22Rv1 (cell line): ENCODE measurements at regions not wholly inside any gene's neighbourhood (a gene's known extent, or its start where the extent isn't known, plus 50 kb on each side); places are given as distances from the start of the nearest gene placed in this dataset.
"Not testable (repeated sequence)": the region's sequence is repeated elsewhere in the genome, so short reads cannot be mapped to it uniquely, and the experiment has no call there.

Source experiments
- H3K27ac ChIP-seq: fragments of 450-650 bp; 2 replicates; pipeline ENCODE4 v1.5.1; 2017
- ZFX ChIP-seq: fragments of 450-650 bp; IDR thresholded peaks from 2 replicates; pipeline ENCODE4 v1.6.1; 2017; ENCODE audit warnings: antibody characterized with exemption, borderline replicate concordance
- TF ChIP-seq, protein P1 (sequence below): fragments of 450-650 bp; IDR thresholded peaks from 2 replicates; pipeline ENCODE4 v1.5.1; 2017; ENCODE audit warnings: mild to moderate bottlenecking

DNA sequence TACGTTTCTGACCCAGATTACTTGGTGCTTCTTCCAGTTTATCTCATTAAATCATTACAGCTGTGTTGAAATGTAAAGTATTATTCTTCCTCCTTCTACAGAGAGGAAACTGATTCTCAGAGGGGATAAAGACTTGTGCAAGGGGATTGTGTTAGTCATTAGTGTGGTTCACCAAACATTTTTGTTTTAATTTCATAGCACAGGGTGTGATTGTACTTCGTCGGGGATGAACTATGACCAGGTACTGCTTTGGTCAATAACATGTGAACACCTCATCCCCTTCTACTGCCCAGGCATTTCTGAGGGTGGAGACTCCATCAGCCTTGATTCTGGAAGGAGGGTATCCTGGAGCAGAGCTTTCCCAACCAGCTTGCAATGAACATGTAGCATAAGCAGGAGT is 120.2 kb upstream of the ALX4 start:
- TF ChIP-seq ZFX, result no peak
- TF ChIP-seq, protein P1, sequence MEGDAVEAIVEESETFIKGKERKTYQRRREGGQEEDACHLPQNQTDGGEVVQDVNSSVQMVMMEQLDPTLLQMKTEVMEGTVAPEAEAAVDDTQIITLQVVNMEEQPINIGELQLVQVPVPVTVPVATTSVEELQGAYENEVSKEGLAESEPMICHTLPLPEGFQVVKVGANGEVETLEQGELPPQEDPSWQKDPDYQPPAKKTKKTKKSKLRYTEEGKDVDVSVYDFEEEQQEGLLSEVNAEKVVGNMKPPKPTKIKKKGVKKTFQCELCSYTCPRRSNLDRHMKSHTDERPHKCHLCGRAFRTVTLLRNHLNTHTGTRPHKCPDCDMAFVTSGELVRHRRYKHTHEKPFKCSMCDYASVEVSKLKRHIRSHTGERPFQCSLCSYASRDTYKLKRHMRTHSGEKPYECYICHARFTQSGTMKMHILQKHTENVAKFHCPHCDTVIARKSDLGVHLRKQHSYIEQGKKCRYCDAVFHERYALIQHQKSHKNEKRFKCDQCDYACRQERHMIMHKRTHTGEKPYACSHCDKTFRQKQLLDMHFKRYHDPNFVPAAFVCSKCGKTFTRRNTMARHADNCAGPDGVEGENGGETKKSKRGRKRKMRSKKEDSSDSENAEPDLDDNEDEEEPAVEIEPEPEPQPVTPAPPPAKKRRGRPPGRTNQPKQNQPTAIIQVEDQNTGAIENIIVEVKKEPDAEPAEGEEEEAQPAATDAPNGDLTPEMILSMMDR, result no peak

DNA sequence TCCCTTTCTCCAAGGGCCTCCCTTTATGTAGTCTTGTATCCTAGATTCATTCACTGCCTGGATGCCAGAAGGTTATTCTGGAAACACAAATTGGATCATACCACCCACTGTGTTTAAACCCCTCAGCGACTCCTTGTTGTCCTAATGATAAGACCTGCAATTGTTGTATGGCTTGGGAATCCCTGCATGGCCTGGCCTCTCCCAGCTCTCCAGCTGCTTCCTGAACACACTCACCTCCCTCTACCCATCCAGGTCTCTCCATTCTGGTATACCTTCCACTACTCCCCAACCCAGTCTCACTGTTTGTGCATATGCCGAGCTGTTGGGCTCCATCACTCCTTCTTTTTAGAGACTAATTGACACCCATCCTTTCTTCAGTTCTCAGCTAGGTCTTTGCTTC is 124.3 kb upstream of the ALX4 start:
- no peak for TF ChIP-seq ZFX
- TF ChIP-seq, protein P1, result no peak
- no peak overlapping the region for H3K27ac ChIP-seq

More for the DNA sequence above, 120.2 kb upstream of the ALX4 start:
- no peak overlapping the region for H3K27ac ChIP-seq

DNA sequence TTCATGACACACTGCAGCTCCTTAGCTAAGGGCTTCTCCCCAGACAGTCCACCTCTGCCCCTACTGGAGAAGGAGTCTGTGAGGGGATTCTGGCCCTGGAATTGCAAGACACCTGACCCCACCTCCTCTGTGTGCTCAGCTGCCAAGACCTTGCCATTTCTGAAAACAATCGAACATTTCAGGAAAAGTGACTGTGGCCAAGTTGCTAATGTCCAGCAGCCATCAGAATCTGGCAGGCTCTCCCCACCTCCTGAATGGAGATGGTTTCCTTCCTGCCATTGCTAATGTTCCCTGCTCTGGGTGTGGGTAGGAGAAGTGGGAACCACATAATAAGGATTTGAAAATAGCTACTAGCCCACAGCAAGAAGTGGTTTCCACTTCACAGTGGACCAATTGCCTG is 127.2 kb upstream of the ALX4 start:
- H3K27ac ChIP-seq, result no peak overlapping the region
- TF ChIP-seq, protein P1, result no peak
- TF ChIP-seq ZFX, result no peak

DNA sequence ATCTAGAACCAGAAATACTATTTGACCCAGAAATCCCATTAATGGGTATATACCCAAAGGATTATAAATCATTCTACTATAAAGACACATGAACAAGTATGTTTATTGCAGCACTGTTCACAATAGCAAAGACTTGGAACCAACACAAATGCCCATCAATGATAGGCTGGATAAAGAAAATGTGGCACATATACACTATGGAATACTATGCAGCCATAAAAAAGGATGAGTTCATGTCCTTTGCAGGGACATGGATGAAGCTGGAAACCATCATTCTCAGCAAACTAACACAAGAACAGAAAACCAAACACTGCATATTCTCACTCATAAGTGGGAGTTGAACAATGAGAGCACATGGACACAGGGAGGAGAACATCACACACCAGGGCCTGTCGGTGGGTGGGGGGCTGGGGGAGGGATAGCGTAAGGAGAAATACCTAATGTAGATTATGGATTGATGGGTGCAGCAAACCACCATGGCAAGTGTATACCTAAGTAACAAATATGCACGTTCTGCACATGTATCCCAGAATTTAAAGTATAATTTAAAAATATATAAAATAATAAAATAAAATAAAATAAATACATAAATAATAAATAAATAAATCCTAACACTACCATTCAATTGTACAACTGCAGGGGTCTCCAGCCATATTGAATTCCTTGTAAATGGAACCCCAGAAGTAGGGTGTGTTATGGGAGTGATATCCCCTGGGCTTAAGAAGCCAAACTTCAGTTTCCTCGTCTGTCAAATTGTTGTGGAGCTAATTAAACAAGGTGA is 122.4 kb upstream of the CD82 start:
- not testable (repeated sequence) for H3K27ac ChIP-seq

DNA sequence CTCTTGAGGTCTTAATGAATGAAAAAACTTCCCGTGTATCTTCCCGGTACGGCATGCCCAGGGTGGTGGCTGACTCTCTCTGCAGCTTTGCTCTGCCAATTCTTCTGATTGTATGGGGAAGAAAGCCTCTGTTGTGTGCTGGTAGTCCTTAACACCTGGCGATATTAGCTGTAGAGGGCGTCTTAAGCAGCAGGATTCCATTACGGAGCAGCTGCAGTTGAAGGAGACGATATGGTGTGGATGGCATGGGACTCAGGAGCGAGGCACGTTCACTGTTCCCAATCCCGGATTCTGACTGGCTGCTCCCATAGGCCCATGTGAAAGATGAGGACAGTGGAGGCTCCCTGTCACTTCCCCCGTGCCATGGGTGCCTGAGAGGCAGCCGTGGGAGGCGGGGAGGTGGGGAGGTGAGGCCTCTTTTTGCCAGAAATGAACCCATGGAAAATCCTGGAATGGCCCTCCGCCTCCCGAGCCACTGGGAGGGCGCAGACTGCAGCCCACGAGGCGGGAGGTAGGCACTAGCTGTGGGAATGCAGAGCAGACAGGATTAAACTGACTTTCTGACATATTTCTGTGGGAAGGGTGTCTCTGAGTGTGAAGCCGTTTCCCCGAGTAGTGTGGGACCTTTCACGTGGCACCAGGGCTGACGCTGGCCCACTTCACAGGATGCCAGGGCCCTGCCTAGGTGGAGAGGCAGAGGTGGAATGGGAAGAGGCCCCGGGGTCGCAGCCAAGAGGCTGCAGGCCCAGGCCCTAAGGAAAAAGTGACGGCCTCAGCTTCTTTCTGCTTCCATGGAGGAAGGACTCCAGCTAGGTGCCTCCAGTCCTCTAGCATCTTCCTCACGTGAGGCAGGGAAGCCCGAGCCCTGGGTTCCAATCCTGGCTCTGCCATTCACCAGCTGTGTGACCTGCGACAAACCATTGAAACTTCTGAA is 121.4 kb upstream of the CD82 start:
- H3K27ac ChIP-seq, result no peak overlapping the region
- TF ChIP-seq ZFX, result no peak
- TF ChIP-seq, protein P1, result no peak

DNA sequence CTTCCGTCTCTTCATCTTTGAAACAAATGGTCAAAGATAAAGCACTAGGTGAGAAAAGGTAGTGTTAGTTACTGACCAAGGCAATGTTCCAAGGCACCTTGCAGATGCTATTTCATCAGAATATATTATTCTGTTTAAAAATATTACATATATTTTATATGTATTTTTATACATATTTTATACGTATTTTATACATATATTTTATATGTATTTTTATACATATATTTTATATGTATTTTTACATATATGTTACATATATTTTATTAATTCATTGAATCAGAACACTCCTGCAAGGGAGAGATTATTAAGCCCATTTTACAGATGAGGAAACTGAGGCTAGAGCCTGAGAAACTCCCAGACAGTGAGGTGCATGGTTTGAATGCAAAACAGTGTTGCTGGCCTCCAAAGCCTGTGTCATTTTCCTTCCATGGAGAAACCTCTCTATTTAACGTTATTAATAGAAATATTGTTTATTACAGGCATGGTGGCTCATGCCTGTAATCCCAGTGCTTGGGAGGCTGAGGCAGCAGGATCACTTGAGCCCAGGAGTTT is 120.6 kb upstream of the CD82 start:
- no peak overlapping the region for H3K27ac ChIP-seq
- TF ChIP-seq ZFX, result no peak
- TF ChIP-seq, protein P1, result no peak

DNA sequence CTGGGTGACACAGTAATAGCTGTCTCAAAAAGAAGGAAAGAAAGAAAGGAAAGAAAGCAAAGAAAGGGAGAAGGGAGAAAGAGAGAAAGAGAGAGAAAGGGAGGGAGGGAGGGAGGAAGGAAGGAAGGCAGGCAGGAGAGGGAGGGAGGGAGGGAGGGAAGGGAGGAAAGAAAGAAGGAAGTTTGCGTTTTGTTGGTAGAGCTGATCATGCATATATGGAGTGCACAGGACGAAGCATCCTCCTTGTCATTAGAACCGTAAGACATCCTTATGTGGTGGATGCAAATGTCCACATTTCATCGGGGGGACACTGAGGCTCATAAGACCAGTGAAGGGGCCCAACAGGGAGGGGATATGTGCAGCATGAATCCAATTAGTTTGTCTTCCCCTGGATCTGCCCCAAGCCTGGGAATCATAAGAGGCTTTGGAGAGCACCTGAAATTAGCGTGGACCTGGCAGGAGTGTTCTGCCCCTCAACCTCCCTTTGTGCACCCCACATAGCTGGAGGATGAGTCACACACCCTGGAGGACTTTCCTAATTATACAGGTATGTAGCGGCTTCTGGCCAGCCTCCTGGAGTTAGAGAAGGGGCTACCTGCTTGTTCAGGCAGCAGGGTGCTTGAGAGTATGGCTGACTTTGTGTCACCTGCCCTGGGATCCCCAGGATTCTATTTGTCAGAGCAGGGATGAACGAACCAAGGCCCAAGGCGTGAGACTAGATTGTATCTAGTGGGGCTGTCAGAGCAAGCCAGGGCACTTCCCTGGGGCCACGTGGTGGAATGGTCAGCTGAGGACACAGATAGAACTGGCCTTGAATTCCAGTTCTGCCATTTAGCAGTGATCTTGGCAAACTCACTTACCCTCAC is 119.7 kb upstream of the CD82 start:
- H3K27ac ChIP-seq, result no peak overlapping the region
- no peak for TF ChIP-seq ZFX
- TF ChIP-seq, protein P1, result no peak
